Thyroid gland (tissue), 4 donors: ENCODE measurements at regions not wholly inside any gene's neighbourhood (a gene's known extent, or its start where the extent isn't known, plus 50 kb on each side); places are given as distances from the start of the nearest gene placed in this dataset.

ENCODE experiments used
- CTCF ChIP-seq, 6 experiments: fragments of 200-600 bp in 3 of 6; fragments of 450-650 bp in 3 of 6; sonication (generic) in 3 of 6; IDR thresholded peaks; one replicate each; pipeline ENCODE4 v1.5.1; 2016 to 2019; ENCODE audit warnings: antibody characterized with exemption in 6 of 6, mild to moderate bottlenecking in 2 of 6, inconsistent platforms in 1 of 6, moderate library complexity in 1 of 6
- POLR2A ChIP-seq, 2 donors: fragments of 450-650 bp; IDR thresholded peaks; one replicate each; pipeline ENCODE4 v1.6.1; 2017; ENCODE audit warnings: antibody characterized with exemption in 2 of 2, mild to moderate bottlenecking in 2 of 2, moderate library complexity in 1 of 2

- TF ChIP-seq CTCF (IDR thresholded peaks at IDR 0.05) (no peak), POLR2A (IDR thresholded peaks at IDR 0.05) (no peak)
Measured at GRCh38 chrX:147779173-147779572, 132.5 kb upstream of the FMR1 start.
